ENCODE measurements at regions not wholly inside any gene's neighbourhood (a gene's known extent, or its start where the extent isn't known, plus 50 kb on each side); places are given as distances from the start of the nearest gene placed in this dataset.

GRCh38 chr3:110391640-110392395, 679.8 kb upstream of the NECTIN3 start:
- intact Hi-C loops (cut with DNase I) = no loop called here
- no peak overlapping the region for H3K27ac ChIP-seq

GRCh38 chr3:110393941-110394340, 677.7 kb upstream of the NECTIN3 start:
- H3K9me3 ChIP-seq = no peaks in the 10 kb centered on the region
- TF ChIP-seq CTCF (IDR thresholded peaks at IDR 0.05) = no peak
- TF ChIP-seq POLR2AphosphoS5 (IDR thresholded peaks at IDR 0.05) = no peak
- TF ChIP-seq POLR2A (IDR thresholded peaks at IDR 0.05) = no peak
- no peak for DNase-seq (ENCODE audit: low spot score)
- H3K4me1 ChIP-seq (replicated peaks) = no peaks in the 10 kb centered on the region
- H3K4me3 ChIP-seq = no peak overlapping the region
- 36% methylated on average over 2 of the region's 2 CpGs for WGBS
- intact Hi-C loops (cut with DNase I) = no loop called here
- H3K27me3 ChIP-seq (replicated peaks; ENCODE audit: insufficient read depth) = no peaks in the 10 kb centered on the region
- no peaks in the 10 kb centered on the region for H3K36me3 ChIP-seq
- H3K27ac ChIP-seq = no peak overlapping the region

More at GRCh38 chr3:110391640-110392395, 679.8 kb upstream of the NECTIN3 start:
- H3K9me3 ChIP-seq = no peaks in the 10 kb centered on the region
- WGBS = 82% methylated on average over 7 of the region's 7 CpGs
- no peaks in the 10 kb centered on the region for H3K36me3 ChIP-seq
- H3K27me3 ChIP-seq (replicated peaks; ENCODE audit: insufficient read depth) = no peaks in the 10 kb centered on the region
- TF ChIP-seq CTCF (IDR thresholded peaks at IDR 0.05) = no peak
- TF ChIP-seq POLR2AphosphoS5 (IDR thresholded peaks at IDR 0.05) = no peak
- TF ChIP-seq POLR2A (IDR thresholded peaks at IDR 0.05) = no peak
- no peaks in the 10 kb centered on the region for H3K4me1 ChIP-seq (replicated peaks)
- no peak for DNase-seq (ENCODE audit: low spot score)
- H3K4me3 ChIP-seq = no peak overlapping the region

GRCh38 chr3:110397115-110397514, 674.5 kb upstream of the NECTIN3 start:
- intact Hi-C loops (cut with DNase I) = no loop called here
- Histone ChIP-seq H3K4me1 (replicated peaks) (no peaks in the 10 kb centered on the region), H3K27ac (no peak overlapping the region), H3K36me3 (no peaks in the 10 kb centered on the region), H3K9me3 (no peaks in the 10 kb centered on the region), H3K4me3 (no peak overlapping the region), H3K27me3 (replicated peaks; ENCODE audit: insufficient read depth) (no peaks in the 10 kb centered on the region)
- DNase-seq (ENCODE audit: low spot score) = no peak
- 67% methylated on average over 1 of the region's 1 CpG for WGBS
- TF ChIP-seq POLR2A (IDR thresholded peaks at IDR 0.05) = no peak
- TF ChIP-seq POLR2AphosphoS5 (IDR thresholded peaks at IDR 0.05) = no peak
- TF ChIP-seq CTCF (IDR thresholded peaks at IDR 0.05) = no peak

GRCh38 chr3:110400315-110400714, 671.3 kb upstream of the NECTIN3 start:
- no peaks in the 10 kb centered on the region for H3K9me3 ChIP-seq
- no peaks in the 10 kb centered on the region for H3K4me1 ChIP-seq (replicated peaks)
- no peaks in the 10 kb centered on the region for H3K36me3 ChIP-seq
- TF ChIP-seq CTCF (IDR thresholded peaks at IDR 0.05) = no peak
- TF ChIP-seq POLR2AphosphoS5 (IDR thresholded peaks at IDR 0.05) = no peak
- TF ChIP-seq POLR2A (IDR thresholded peaks at IDR 0.05) = no peak
- intact Hi-C loops (cut with DNase I) = no loop called here
- H3K27me3 ChIP-seq (replicated peaks; ENCODE audit: insufficient read depth) = no peaks in the 10 kb centered on the region
- H3K27ac ChIP-seq = no peak overlapping the region
- no peak overlapping the region for H3K4me3 ChIP-seq
- no peak for DNase-seq (ENCODE audit: low spot score)
- 78% methylated on average over 2 of the region's 2 CpGs for WGBS

Data from prostate gland (tissue), 2 donors.